Body of pancreas (tissue), 4 donors: ENCODE measurements at regions not wholly inside any gene's neighbourhood (a gene's known extent, or its start where the extent isn't known, plus 50 kb on each side); places are given as distances from the start of the nearest gene placed in this dataset.

Experiments
- CTCF ChIP-seq, 7 experiments: fragments of 450-650 bp in 4 of 7; fragments of 200-600 bp in 3 of 7; sonication (generic) in 3 of 7; IDR thresholded peaks; one replicate each; pipeline ENCODE4 v1.5.1; 2016 to 2019; ENCODE audit warnings: antibody characterized with exemption in 7 of 7
- POLR2A ChIP-seq, 3 donors: fragments of 450-650 bp; IDR thresholded peaks; one replicate each; pipeline ENCODE4 v1.6.1; 2016; ENCODE audit warnings: antibody characterized with exemption in 3 of 3, mild to moderate bottlenecking in 2 of 3

GRCh38 chr12:14072987-14073386, 91.6 kb upstream of the GRIN2B start:
- TF ChIP-seq CTCF (IDR thresholded peaks at IDR 0.05) (no peak), POLR2A (IDR thresholded peaks at IDR 0.05) (no peak)
